Cardiac fibroblast (primary cell): ENCODE measurements at regions not wholly inside any gene's neighbourhood (a gene's known extent, or its start where the extent isn't known, plus 50 kb on each side); places are given as distances from the start of the nearest gene placed in this dataset.
A peak's percentile ranks its signal among the peaks of the same experiment; 100 is the strongest.

ENCODE experiments used
- DNase-seq, 2 donors: peaks; one replicate each; pipeline versions ENCODE4 v3.0.0 to v3.0.0-alpha.2; 2010; ENCODE audit warnings: low read depth in 2 of 2
- H3K4me3 ChIP-seq, 2 donors: replicated peaks in 1 of 2; 1 replicate in 1 of 2; 2 replicates in 1 of 2; pipeline ENCODE4 v1.5.1; 2011; ENCODE audit warnings: low read depth in 2 of 2, low read length in 2 of 2, mild to moderate bottlenecking in 2 of 2, moderate library complexity in 1 of 2
- CTCF ChIP-seq: IDR thresholded peaks from one replicate; pipeline ENCODE4 v1.5.1; 2011; ENCODE audit warnings: low read depth, mild to moderate bottlenecking, low read length, inconsistent platforms

- DNase-seq = no peak
- no peak overlapping the region for H3K4me3 ChIP-seq
- TF ChIP-seq CTCF = no peak
Observed at GRCh38 chr4:126440297-126440696, 1125.5 kb downstream of the FAT4 start.

GRCh38 chr4:126441173-126442035, 1126.6 kb downstream of the FAT4 start:
- no peak overlapping the region for H3K4me3 ChIP-seq
- no peak for DNase-seq
- no peak for TF ChIP-seq CTCF

- TF ChIP-seq CTCF = no peak
- DNase-seq = no peak
- no peak overlapping the region for H3K4me3 ChIP-seq
Observed at GRCh38 chr4:126445596-126445995, 1130.8 kb downstream of the FAT4 start.

GRCh38 chr4:126446917-126447316, 1132.2 kb downstream of the FAT4 start:
- no peak overlapping the region for H3K4me3 ChIP-seq
- no peak for DNase-seq
- no peak for TF ChIP-seq CTCF

GRCh38 chr4:126448086-126448845, 1133.5 kb downstream of the FAT4 start:
- no peak overlapping the region for H3K4me3 ChIP-seq
- DNase-seq = peak in 1 of 2 donors; percentile 8
- TF ChIP-seq CTCF = no peak

- peak in 1 of 2 donors; percentile 18 for DNase-seq
- TF ChIP-seq CTCF = no peak
- no peak overlapping the region for H3K4me3 ChIP-seq
Observed at GRCh38 chr4:126451237-126451873, 1136.6 kb downstream of the FAT4 start.
